ENCODE measurements at regions not wholly inside any gene's neighbourhood (a gene's known extent, or its start where the extent isn't known, plus 50 kb on each side); places are given as distances from the start of the nearest gene placed in this dataset.

DNA sequence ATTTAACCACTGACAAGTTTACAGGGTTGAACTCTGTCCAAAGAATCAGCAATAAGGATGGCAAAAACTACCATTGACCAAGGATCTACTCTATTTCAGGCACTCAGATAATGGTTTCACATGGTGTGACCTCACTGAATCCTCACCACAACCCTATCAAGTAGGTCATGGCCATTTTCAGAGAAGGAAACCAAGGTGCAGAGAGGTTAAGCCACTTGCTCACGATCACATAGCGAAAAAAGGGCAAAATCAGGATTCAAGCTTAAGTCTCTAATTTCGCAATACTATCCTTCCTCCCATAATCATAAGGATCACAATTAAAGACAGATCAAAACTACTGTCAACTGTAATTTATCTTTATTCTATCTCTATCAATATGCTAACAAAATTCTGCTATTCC, 191.0 kb upstream of the AFF2 start:
- TF ChIP-seq EZH2 (IDR thresholded peaks at IDR 0.05; ENCODE audit: insufficient read depth, low read length), result no peak
- TF ChIP-seq, protein P1, sequence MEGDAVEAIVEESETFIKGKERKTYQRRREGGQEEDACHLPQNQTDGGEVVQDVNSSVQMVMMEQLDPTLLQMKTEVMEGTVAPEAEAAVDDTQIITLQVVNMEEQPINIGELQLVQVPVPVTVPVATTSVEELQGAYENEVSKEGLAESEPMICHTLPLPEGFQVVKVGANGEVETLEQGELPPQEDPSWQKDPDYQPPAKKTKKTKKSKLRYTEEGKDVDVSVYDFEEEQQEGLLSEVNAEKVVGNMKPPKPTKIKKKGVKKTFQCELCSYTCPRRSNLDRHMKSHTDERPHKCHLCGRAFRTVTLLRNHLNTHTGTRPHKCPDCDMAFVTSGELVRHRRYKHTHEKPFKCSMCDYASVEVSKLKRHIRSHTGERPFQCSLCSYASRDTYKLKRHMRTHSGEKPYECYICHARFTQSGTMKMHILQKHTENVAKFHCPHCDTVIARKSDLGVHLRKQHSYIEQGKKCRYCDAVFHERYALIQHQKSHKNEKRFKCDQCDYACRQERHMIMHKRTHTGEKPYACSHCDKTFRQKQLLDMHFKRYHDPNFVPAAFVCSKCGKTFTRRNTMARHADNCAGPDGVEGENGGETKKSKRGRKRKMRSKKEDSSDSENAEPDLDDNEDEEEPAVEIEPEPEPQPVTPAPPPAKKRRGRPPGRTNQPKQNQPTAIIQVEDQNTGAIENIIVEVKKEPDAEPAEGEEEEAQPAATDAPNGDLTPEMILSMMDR (IDR thresholded peaks at IDR 0.05; ENCODE audit: insufficient read depth, low read depth, low read length), result no peak
